A673 (cell line): ENCODE measurements at regions not wholly inside any gene's neighbourhood (a gene's known extent, or its start where the extent isn't known, plus 50 kb on each side); places are given as distances from the start of the nearest gene placed in this dataset.

Source experiments
- BruUV-seq: library from RNA; stranded (reverse); fragments of 400-500 nt; replicated peaks from 2 replicates; lab custom pipeline; 2021; lab: Mats Ljungman, UMichigan
- CTCF ChIA-PET: fragments of 300-600 bp; sonication (Branson Sonifier 250); formaldehyde crosslinking; loops from one replicate; lab custom pipeline; 2022; ENCODE audit warnings: antibody characterized with exemption; lab: Charles Lee
- POLR2A ChIA-PET: fragments of 300-600 bp; sonication (Branson Sonifier 250); formaldehyde crosslinking; loops from one replicate; lab custom pipeline; 2022; ENCODE audit warnings: antibody characterized with exemption; ENCODE audit not compliant: low non-redundant PET; lab: Charles Lee
- DNase-seq: peaks from one replicate; pipeline ENCODE4 v3.0.0-alpha.2; 2015; ENCODE audit warnings: low spot score
- H3K27ac ChIP-seq: fragments of 200-600 bp; sonication (generic); 2 replicates; pipeline ENCODE4 v1.5.1; 2016; ENCODE audit warnings: mixed run types, low read depth, mild to moderate bottlenecking, mixed read lengths, antibody characterized with exemption, low read length; ENCODE audit not compliant: poor library complexity, severe bottlenecking
- H3K27me3 ChIP-seq: fragments of 200-600 bp; sonication (generic); replicated peaks from 2 replicates; pipeline ENCODE4 v1.6.1; 2017; ENCODE audit warnings: mixed run types, low read depth, mild to moderate bottlenecking, mixed read lengths, antibody characterized with exemption, low read length; ENCODE audit not compliant: insufficient read depth, poor library complexity
- H3K36me3 ChIP-seq: fragments of 200-600 bp; sonication (generic); 2 replicates; pipeline ENCODE4 v1.6.1; 2016; ENCODE audit warnings: mixed run types, mild to moderate bottlenecking, mixed read lengths, antibody characterized with exemption, low read length; ENCODE audit not compliant: insufficient read depth, poor library complexity, severe bottlenecking
- H3K4me1 ChIP-seq: fragments of 200-600 bp; sonication (generic); 2 replicates; pipeline ENCODE4 v1.6.1; 2017; ENCODE audit warnings: mixed run types, mild to moderate bottlenecking, mixed read lengths, antibody characterized with exemption, low read length; ENCODE audit not compliant: insufficient read depth, poor library complexity, severe bottlenecking
- H3K4me3 ChIP-seq: fragments of 200-600 bp; sonication (generic); 2 replicates; pipeline ENCODE4 v1.5.1; 2016; ENCODE audit warnings: low read depth, mixed run types, mild to moderate bottlenecking, mixed read lengths, low read length; ENCODE audit not compliant: poor library complexity, severe bottlenecking
- H3K9me3 ChIP-seq: fragments of 200-600 bp; sonication (generic); 2 replicates; pipeline ENCODE4 v1.6.1; 2016; ENCODE audit warnings: mixed run types, low read depth, mild to moderate bottlenecking, mixed read lengths, antibody characterized with exemption, low read length; ENCODE audit not compliant: poor library complexity, severe bottlenecking
- CTCF ChIP-seq: fragments of 300-800, 200-600 bp; sonication (generic); conservative IDR thresholded peaks from 2 replicates; pipeline ENCODE4 v1.5.1; 2017; ENCODE audit warnings: low read depth, mild to moderate bottlenecking, antibody characterized with exemption, low read length, moderate library complexity, mixed read lengths
- EZH2 ChIP-seq: fragments of 200-600 bp; sonication (generic); IDR thresholded peaks from 2 replicates; pipeline ENCODE4 v1.6.1; 2017; ENCODE audit warnings: borderline replicate concordance, low read depth, mild to moderate bottlenecking, mixed read lengths, antibody characterized with exemption, low read length; ENCODE audit not compliant: poor library complexity, severe bottlenecking
- intact Hi-C: fragments of 100-400 bp; cut with micrococcal nuclease; formaldehyde crosslinking; loops from one replicate; pipeline ENCODE4 v1.10.0; 2022; ENCODE audit not compliant: unreplicated experiment

- DNase-seq = no peak
- Histone ChIP-seq H3K27ac (no peak overlapping the region), H3K36me3 (no peaks in the 10 kb centered on the region), H3K4me1 (no peaks in the 10 kb centered on the region), H3K27me3 (no peaks in the 10 kb centered on the region), H3K9me3 (no peaks in the 10 kb centered on the region), H3K4me3 (no peak overlapping the region)
- POLR2A ChIA-PET = no interaction called here
- no peak for TF ChIP-seq EZH2
- no peak for TF ChIP-seq CTCF
- CTCF ChIA-PET = no interaction called here
- BruUV-seq = no TSS peak
- intact Hi-C loops = no loop called here
Measured at GRCh38 chr10:90407851-90408250, 450.0 kb downstream of the HTR7 start.

GRCh38 chr10:90412582-90412981 lies 445.3 kb downstream of the HTR7 start:
- DNase-seq = no peak
- no peaks in the 10 kb centered on the region for H3K27me3 ChIP-seq
- intact Hi-C loops = no loop called here
- no peaks in the 10 kb centered on the region for H3K9me3 ChIP-seq
- ChIA-PET CTCF (no interaction called here), POLR2A (no interaction called here)
- BruUV-seq = no TSS peak
- H3K27ac ChIP-seq = no peak overlapping the region
- no peaks in the 10 kb centered on the region for H3K4me1 ChIP-seq
- H3K4me3 ChIP-seq = no peak overlapping the region
- no peaks in the 10 kb centered on the region for H3K36me3 ChIP-seq
- TF ChIP-seq CTCF (no peak), EZH2 (no peak)

- POLR2A ChIA-PET = no interaction called here
- CTCF ChIA-PET = no interaction called here
- Histone ChIP-seq H3K4me1 (no peaks in the 10 kb centered on the region), H3K4me3 (no peak overlapping the region), H3K9me3 (no peaks in the 10 kb centered on the region), H3K36me3 (no peaks in the 10 kb centered on the region), H3K27me3 (no peaks in the 10 kb centered on the region), H3K27ac (no peak overlapping the region)
- no peak for DNase-seq
- BruUV-seq = no TSS peak
- TF ChIP-seq CTCF = no peak
- no peak for TF ChIP-seq EZH2
- intact Hi-C loops = no loop called here
Measured at GRCh38 chr10:90413196-90413595, 444.6 kb downstream of the HTR7 start.
